ENCODE measurements at regions not wholly inside any gene's neighbourhood (a gene's known extent, or its start where the extent isn't known, plus 50 kb on each side); places are given as distances from the start of the nearest gene placed in this dataset.

GRCh38 chr6:71080133-71080532, 123.3 kb upstream of the B3GAT2 start:
- POLR2A ChIA-PET = no interaction called here
- intact Hi-C loops (cut with micrococcal nuclease; ENCODE audit: unreplicated experiment) = no loop called here

DNA sequence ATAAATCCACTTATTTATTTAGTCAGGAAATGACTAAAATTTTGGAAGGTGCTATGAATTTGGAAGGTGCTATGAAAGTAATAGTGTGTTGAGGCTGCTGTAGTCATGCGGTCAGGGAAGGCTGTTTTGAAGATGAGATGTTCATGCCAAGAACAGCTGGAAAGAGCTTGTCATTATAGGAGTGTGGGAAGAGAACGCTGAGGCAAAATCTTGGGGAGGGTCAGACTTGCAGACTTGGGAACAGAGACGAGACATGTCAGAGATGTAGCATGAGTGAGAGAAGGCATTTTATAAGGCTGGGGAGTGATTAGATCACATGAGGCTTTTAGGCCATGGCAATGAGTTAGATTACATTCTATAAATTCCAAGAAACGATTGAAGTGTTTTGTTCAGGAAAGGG, 124.0 kb upstream of the B3GAT2 start:
- no peaks in the 10 kb centered on the region for H3K4me1 ChIP-seq (ENCODE audit: control insufficient read depth, insufficient read depth, low read length)
- no peak for ATAC-seq
- no peak for TF ChIP-seq SIN3A (IDR thresholded peaks at IDR 0.05; ENCODE audit: borderline replicate concordance, insufficient read depth, low read depth, low read length)
- TF ChIP-seq TCF7L2 (IDR thresholded peaks at IDR 0.05; ENCODE audit: low read depth, low read length) = no peak
- TF ChIP-seq, protein P1, sequence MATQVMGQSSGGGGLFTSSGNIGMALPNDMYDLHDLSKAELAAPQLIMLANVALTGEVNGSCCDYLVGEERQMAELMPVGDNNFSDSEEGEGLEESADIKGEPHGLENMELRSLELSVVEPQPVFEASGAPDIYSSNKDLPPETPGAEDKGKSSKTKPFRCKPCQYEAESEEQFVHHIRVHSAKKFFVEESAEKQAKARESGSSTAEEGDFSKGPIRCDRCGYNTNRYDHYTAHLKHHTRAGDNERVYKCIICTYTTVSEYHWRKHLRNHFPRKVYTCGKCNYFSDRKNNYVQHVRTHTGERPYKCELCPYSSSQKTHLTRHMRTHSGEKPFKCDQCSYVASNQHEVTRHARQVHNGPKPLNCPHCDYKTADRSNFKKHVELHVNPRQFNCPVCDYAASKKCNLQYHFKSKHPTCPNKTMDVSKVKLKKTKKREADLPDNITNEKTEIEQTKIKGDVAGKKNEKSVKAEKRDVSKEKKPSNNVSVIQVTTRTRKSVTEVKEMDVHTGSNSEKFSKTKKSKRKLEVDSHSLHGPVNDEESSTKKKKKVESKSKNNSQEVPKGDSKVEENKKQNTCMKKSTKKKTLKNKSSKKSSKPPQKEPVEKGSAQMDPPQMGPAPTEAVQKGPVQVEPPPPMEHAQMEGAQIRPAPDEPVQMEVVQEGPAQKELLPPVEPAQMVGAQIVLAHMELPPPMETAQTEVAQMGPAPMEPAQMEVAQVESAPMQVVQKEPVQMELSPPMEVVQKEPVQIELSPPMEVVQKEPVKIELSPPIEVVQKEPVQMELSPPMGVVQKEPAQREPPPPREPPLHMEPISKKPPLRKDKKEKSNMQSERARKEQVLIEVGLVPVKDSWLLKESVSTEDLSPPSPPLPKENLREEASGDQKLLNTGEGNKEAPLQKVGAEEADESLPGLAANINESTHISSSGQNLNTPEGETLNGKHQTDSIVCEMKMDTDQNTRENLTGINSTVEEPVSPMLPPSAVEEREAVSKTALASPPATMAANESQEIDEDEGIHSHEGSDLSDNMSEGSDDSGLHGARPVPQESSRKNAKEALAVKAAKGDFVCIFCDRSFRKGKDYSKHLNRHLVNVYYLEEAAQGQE (IDR thresholded peaks at IDR 0.05; ENCODE audit: insufficient read depth in 1 of 2, low read depth in 2 of 2, low read length in 1 of 2) = no peak
- TF ChIP-seq, protein P2, sequence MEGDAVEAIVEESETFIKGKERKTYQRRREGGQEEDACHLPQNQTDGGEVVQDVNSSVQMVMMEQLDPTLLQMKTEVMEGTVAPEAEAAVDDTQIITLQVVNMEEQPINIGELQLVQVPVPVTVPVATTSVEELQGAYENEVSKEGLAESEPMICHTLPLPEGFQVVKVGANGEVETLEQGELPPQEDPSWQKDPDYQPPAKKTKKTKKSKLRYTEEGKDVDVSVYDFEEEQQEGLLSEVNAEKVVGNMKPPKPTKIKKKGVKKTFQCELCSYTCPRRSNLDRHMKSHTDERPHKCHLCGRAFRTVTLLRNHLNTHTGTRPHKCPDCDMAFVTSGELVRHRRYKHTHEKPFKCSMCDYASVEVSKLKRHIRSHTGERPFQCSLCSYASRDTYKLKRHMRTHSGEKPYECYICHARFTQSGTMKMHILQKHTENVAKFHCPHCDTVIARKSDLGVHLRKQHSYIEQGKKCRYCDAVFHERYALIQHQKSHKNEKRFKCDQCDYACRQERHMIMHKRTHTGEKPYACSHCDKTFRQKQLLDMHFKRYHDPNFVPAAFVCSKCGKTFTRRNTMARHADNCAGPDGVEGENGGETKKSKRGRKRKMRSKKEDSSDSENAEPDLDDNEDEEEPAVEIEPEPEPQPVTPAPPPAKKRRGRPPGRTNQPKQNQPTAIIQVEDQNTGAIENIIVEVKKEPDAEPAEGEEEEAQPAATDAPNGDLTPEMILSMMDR (IDR thresholded peaks at IDR 0.05) = no peak
- TF ChIP-seq POLR2AphosphoS5 (IDR thresholded peaks at IDR 0.05; ENCODE audit: low read depth, low read length) = no peak
- no peak for DNase-seq (ENCODE audit: low read depth, low spot score)
- H3K9me3 ChIP-seq (ENCODE audit: control insufficient read depth, insufficient read depth, low read depth, low read length) = no peaks in the 10 kb centered on the region; the same call in 1 of the 2 replicates
- H3K27me3 ChIP-seq (ENCODE audit: control insufficient read depth, insufficient read depth, low read length) = no peaks in the 10 kb centered on the region
- ChIA-PET POLR2A (no interaction called here), CTCF (no interaction called here)
- H3K4me3 ChIP-seq (ENCODE audit: low read depth in 2 of 2, low read length in 2 of 2) = no peak overlapping the region
- no peak overlapping the region for H3K27ac ChIP-seq (ENCODE audit: low read length)
- in situ Hi-C loops (cut with HindIII; ENCODE audit: low pct_unique_long_range_greater_than_20kb, low sequenced_read_pairs) = no loop called here
- no peaks in the 10 kb centered on the region for H3K36me3 ChIP-seq (ENCODE audit: control insufficient read depth, insufficient read depth, low read length)
- no TSS peak for BruUV-seq (replicated peaks)
- intact Hi-C loops (cut with micrococcal nuclease; ENCODE audit: unreplicated experiment) = no loop called here

More at GRCh38 chr6:71080133-71080532, 123.3 kb upstream of the B3GAT2 start:
- no peaks in the 10 kb centered on the region for H3K36me3 ChIP-seq (ENCODE audit: control insufficient read depth, insufficient read depth, low read length)
- H3K4me3 ChIP-seq (ENCODE audit: low read depth in 2 of 2, low read length in 2 of 2) = no peak overlapping the region
- BruUV-seq (replicated peaks) = no TSS peak
- H3K27me3 ChIP-seq (ENCODE audit: control insufficient read depth, insufficient read depth, low read length) = no peaks in the 10 kb centered on the region
- H3K4me1 ChIP-seq (ENCODE audit: control insufficient read depth, insufficient read depth, low read length) = no peaks in the 10 kb centered on the region
- CTCF ChIA-PET = no interaction called here
- in situ Hi-C loops (cut with HindIII; ENCODE audit: low pct_unique_long_range_greater_than_20kb, low sequenced_read_pairs) = no loop called here
- TF ChIP-seq TCF7L2 (IDR thresholded peaks at IDR 0.05; ENCODE audit: low read depth, low read length) (no peak), POLR2AphosphoS5 (IDR thresholded peaks at IDR 0.05; ENCODE audit: low read depth, low read length) (no peak), SIN3A (IDR thresholded peaks at IDR 0.05; ENCODE audit: borderline replicate concordance, insufficient read depth, low read depth, low read length) (no peak)
- TF ChIP-seq, protein P1 (IDR thresholded peaks at IDR 0.05; ENCODE audit: insufficient read depth in 1 of 2, low read depth in 2 of 2, low read length in 1 of 2) = no peak
- TF ChIP-seq, protein P2 (IDR thresholded peaks at IDR 0.05) = no peak
- H3K9me3 ChIP-seq (ENCODE audit: control insufficient read depth, insufficient read depth, low read depth, low read length) = no peaks in the 10 kb centered on the region; the same call in 1 of the 2 replicates
- DNase-seq (ENCODE audit: low read depth, low spot score) (no peak), ATAC-seq (no peak)
- H3K27ac ChIP-seq (ENCODE audit: low read length) = no peak overlapping the region
